Body of pancreas (tissue), 4 donors: ENCODE measurements at regions not wholly inside any gene's neighbourhood (a gene's known extent, or its start where the extent isn't known, plus 50 kb on each side); places are given as distances from the start of the nearest gene placed in this dataset.

ENCODE experiments used
- POLR2A ChIP-seq, 3 donors: fragments of 450-650 bp; IDR thresholded peaks; one replicate each; pipeline ENCODE4 v1.6.1; 2016; ENCODE audit warnings: antibody characterized with exemption in 3 of 3, mild to moderate bottlenecking in 2 of 3
- TF ChIP-seq, protein P1 (sequence below), 7 experiments: fragments of 450-650 bp in 4 of 7; fragments of 200-600 bp in 3 of 7; sonication (generic) in 3 of 7; IDR thresholded peaks; one replicate each; pipeline ENCODE4 v1.5.1; 2016 to 2019; ENCODE audit warnings: antibody characterized with exemption in 7 of 7

DNA sequence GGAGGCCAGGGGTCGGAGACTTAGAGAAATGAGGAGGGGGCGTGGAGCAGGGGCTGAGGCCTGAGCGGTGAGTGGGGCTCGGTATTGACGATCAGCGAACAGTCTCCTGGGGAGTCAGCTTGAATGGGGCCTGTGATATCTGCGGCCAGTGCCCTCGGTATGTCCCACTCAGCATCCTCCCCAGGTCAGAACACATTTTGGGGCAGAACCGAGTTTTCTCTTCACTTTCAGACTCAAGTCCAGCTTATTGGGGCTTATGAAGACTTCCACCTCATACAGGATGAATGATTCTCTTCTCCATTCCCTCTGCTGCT is 82.6 kb downstream of the RRM2 start:
- no peak for TF ChIP-seq POLR2A (IDR thresholded peaks at IDR 0.05)
- TF ChIP-seq, protein P1, sequence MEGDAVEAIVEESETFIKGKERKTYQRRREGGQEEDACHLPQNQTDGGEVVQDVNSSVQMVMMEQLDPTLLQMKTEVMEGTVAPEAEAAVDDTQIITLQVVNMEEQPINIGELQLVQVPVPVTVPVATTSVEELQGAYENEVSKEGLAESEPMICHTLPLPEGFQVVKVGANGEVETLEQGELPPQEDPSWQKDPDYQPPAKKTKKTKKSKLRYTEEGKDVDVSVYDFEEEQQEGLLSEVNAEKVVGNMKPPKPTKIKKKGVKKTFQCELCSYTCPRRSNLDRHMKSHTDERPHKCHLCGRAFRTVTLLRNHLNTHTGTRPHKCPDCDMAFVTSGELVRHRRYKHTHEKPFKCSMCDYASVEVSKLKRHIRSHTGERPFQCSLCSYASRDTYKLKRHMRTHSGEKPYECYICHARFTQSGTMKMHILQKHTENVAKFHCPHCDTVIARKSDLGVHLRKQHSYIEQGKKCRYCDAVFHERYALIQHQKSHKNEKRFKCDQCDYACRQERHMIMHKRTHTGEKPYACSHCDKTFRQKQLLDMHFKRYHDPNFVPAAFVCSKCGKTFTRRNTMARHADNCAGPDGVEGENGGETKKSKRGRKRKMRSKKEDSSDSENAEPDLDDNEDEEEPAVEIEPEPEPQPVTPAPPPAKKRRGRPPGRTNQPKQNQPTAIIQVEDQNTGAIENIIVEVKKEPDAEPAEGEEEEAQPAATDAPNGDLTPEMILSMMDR (IDR thresholded peaks at IDR 0.05), result no peak
